ENCODE measurements at regions not wholly inside any gene's neighbourhood (a gene's known extent, or its start where the extent isn't known, plus 50 kb on each side); places are given as distances from the start of the nearest gene placed in this dataset.

DNA sequence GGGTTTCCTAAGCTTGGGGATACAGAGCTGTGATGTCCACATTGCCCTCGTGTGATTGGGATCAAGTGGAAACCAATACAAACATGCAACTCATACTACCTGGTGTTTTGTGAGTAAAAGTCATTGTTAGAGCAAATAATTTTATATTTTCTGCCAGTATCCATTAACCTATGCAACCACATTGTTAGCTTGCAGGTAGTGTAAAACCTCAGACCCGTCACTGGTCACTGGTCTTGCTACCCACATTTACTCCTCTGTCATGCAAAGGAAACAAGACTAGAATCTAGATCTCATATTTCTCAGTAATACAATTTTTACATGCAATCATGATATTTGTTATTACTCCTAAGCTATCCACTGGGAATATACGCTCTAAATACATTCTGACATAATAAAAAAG lies 324.3 kb upstream of the NDST4 start:
- no peak for DNase-seq
- in situ Hi-C loops (cut with MboI; ENCODE audit: low pct_ligation_motif_present in 1 of 4, low pct_unique_long_range_greater_than_20kb in 1 of 4, low sequenced_read_pairs in 3 of 4): no loop called here
- Histone ChIP-seq H3K27me3 (no peaks in the 10 kb centered on the region), H3K36me3 (no peaks in the 10 kb centered on the region), H3K27ac (no peak overlapping the region), H3K4me3 (no peak overlapping the region), H3K4me1 (no peaks in the 10 kb centered on the region), H3K9me3 (no peaks in the 10 kb centered on the region)
- 87% methylated on average over 2 to 3 of the region's 3 CpGs for WGBS, 2 donors (ENCODE audit: low coverage in 1 of 2)
- intact Hi-C loops (cut with DNase I; ENCODE audit: low total_unique reads): no loop called here
- TF ChIP-seq POLR2A (IDR thresholded peaks at IDR 0.05): no peak
- no peak for TF ChIP-seq POLR2AphosphoS5 (IDR thresholded peaks at IDR 0.05)
- TF ChIP-seq EP300 (IDR thresholded peaks at IDR 0.05; ENCODE audit: low read depth): no peak
- no peak for TF ChIP-seq CTCF (IDR thresholded peaks at IDR 0.05)

DNA sequence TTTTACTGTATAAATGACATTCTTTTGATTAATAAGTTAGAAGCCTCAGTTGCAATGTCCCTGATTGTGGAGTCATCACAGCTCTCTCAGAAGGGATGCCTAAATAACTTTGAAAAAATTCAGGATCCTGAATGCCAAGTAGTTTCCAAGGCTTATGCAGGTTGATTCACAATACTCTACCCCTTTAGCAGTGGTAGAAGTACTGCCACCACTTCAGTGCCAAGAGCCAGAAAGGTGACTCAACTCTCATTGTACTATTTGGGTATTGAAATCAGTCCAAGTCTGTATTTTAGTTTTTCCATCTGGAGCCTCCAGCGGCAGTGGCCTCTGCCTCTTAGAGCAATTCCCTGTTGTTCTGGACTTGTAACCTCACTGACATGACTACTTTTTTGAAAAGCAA lies 320.1 kb upstream of the NDST4 start:
- Histone ChIP-seq H3K4me3 (no peak overlapping the region), H3K27me3 (no peaks in the 10 kb centered on the region), H3K36me3 (no peaks in the 10 kb centered on the region), H3K9me3 (no peaks in the 10 kb centered on the region), H3K4me1 (no peaks in the 10 kb centered on the region), H3K27ac (no peak overlapping the region)
- DNase-seq: no peak
- TF ChIP-seq CTCF (IDR thresholded peaks at IDR 0.05): no peak
- TF ChIP-seq POLR2AphosphoS5 (IDR thresholded peaks at IDR 0.05): no peak
- TF ChIP-seq POLR2A (IDR thresholded peaks at IDR 0.05): no peak
- no peak for TF ChIP-seq EP300 (IDR thresholded peaks at IDR 0.05; ENCODE audit: low read depth)
- intact Hi-C loops (cut with DNase I; ENCODE audit: low total_unique reads): no loop called here
- in situ Hi-C loops (cut with MboI; ENCODE audit: low pct_ligation_motif_present in 1 of 4, low pct_unique_long_range_greater_than_20kb in 1 of 4, low sequenced_read_pairs in 3 of 4): no loop called here
- 92% methylated on average over 1 of the region's 1 CpG; no CpG with 5 or more reads in 1 of the 2 donors for WGBS, 2 donors (ENCODE audit: low coverage in 1 of 2)

- DNase-seq: no peak
- H3K4me1 ChIP-seq: no peaks in the 10 kb centered on the region
- TF ChIP-seq POLR2AphosphoS5 (IDR thresholded peaks at IDR 0.05): no peak
- in situ Hi-C loops (cut with MboI; ENCODE audit: low pct_ligation_motif_present in 1 of 4, low pct_unique_long_range_greater_than_20kb in 1 of 4, low sequenced_read_pairs in 3 of 4): no loop called here
- no peaks in the 10 kb centered on the region for H3K27me3 ChIP-seq
- WGBS, 2 donors (ENCODE audit: low coverage in 1 of 2): 66 to 78% methylated on average over 3 of the region's 3 CpGs
- H3K27ac ChIP-seq: no peak overlapping the region
- H3K9me3 ChIP-seq: no peaks in the 10 kb centered on the region
- intact Hi-C loops (cut with DNase I; ENCODE audit: low total_unique reads): no loop called here
- no peak overlapping the region for H3K4me3 ChIP-seq
- H3K36me3 ChIP-seq: no peaks in the 10 kb centered on the region
Observed at GRCh38 chr4:115430024-115430423, 316.6 kb upstream of the NDST4 start.

- no peak overlapping the region for H3K4me3 ChIP-seq
- DNase-seq: no peak
- H3K27me3 ChIP-seq: no peaks in the 10 kb centered on the region
- TF ChIP-seq POLR2AphosphoS5 (IDR thresholded peaks at IDR 0.05): no peak
- intact Hi-C loops (cut with DNase I; ENCODE audit: low total_unique reads): no loop called here
- no peak overlapping the region for H3K27ac ChIP-seq
- WGBS, 2 donors (ENCODE audit: low coverage in 1 of 2): 44 to 67% methylated on average over 1 of the region's 1 CpG
- H3K4me1 ChIP-seq: no peaks in the 10 kb centered on the region
- no peaks in the 10 kb centered on the region for H3K9me3 ChIP-seq
- no peaks in the 10 kb centered on the region for H3K36me3 ChIP-seq
- in situ Hi-C loops (cut with MboI; ENCODE audit: low pct_ligation_motif_present in 1 of 4, low pct_unique_long_range_greater_than_20kb in 1 of 4, low sequenced_read_pairs in 3 of 4): no loop called here
Observed at GRCh38 chr4:115428455-115428854, 315.0 kb upstream of the NDST4 start.

GRCh38 chr4:115424852-115425251 lies 311.4 kb upstream of the NDST4 start:
- H3K4me3 ChIP-seq: no peak overlapping the region
- in situ Hi-C loops (cut with MboI; ENCODE audit: low pct_ligation_motif_present in 1 of 4, low pct_unique_long_range_greater_than_20kb in 1 of 4, low sequenced_read_pairs in 3 of 4): no loop called here
- WGBS, 2 donors (ENCODE audit: low coverage in 1 of 2): 73% methylated on average over 1 of the region's 1 CpG; no CpG with 5 or more reads in 1 of the 2 donors
- DNase-seq: no peak
- H3K9me3 ChIP-seq: peaks cover 0 to 5% of the 10 kb centered on the region in 2 donors
- no peaks in the 10 kb centered on the region for H3K36me3 ChIP-seq
- intact Hi-C loops (cut with DNase I; ENCODE audit: low total_unique reads): no loop called here
- H3K4me1 ChIP-seq: no peaks in the 10 kb centered on the region
- TF ChIP-seq POLR2AphosphoS5 (IDR thresholded peaks at IDR 0.05): no peak
- TF ChIP-seq POLR2A (IDR thresholded peaks at IDR 0.05): no peak
- no peak for TF ChIP-seq CTCF (IDR thresholded peaks at IDR 0.05)
- TF ChIP-seq EP300 (IDR thresholded peaks at IDR 0.05; ENCODE audit: low read depth): no peak
- no peak overlapping the region for H3K27ac ChIP-seq
- no peaks in the 10 kb centered on the region for H3K27me3 ChIP-seq

All from transverse colon (tissue), 4 donors.